SK-N-SH treated with all-trans-retinoic acid at 6 μM for 48 hours (cell line): ENCODE measurements at regions not wholly inside any gene's neighbourhood (a gene's known extent, or its start where the extent isn't known, plus 50 kb on each side); places are given as distances from the start of the nearest gene placed in this dataset.

Experiments
- GLIS3 ChIP-seq: fragments of 250-450 bp; sonication (Bioruptor Pico); IDR thresholded peaks from 2 replicates; pipeline ENCODE4 v1.5.0; 2020; ENCODE audit warnings: mild to moderate bottlenecking, moderate library complexity
- TCF4 ChIP-seq: fragments of 250-450 bp; sonication (Bioruptor Pico); IDR thresholded peaks from 2 replicates; pipeline ENCODE4 v1.8.0; 2021; ENCODE audit warnings: mild to moderate bottlenecking, moderate library complexity, borderline replicate concordance
- TOX ChIP-seq: fragments of 250-450 bp; sonication (Bioruptor Pico); IDR thresholded peaks from 2 replicates; pipeline ENCODE4 v1.8.0; 2021; ENCODE audit warnings: mild to moderate bottlenecking, moderate library complexity, borderline replicate concordance
- ZNF565 ChIP-seq: fragments of 450-650 bp; formaldehyde crosslinking; conservative IDR thresholded peaks from 2 replicates; pipeline ENCODE4 v1.5.0; 2020; ENCODE audit warnings: low read depth, mild to moderate bottlenecking, moderate library complexity

DNA sequence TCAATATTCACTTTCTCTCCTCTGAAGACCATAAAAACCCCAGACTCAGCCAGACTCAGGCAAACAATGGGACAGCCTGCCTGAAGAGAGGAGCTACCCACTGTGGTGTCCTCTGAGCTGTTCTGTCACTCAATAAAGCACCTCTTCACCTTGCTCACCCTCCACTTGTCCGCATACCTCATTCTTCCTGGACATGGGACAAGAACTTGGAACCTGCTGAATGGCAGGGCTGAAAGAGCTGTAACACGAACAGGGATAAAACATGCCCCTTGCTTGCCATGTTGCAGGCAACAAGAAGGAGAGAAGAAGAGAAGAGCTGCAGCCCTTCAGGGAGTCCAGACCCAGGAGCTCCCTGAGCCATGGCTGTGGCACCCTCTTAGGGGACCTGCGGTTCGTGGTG, 86.8 kb upstream of the SEMA6A start:
- TF ChIP-seq GLIS3 (CRISPR knock-in tag), result no peak
- TF ChIP-seq TCF4 (CRISPR knock-in tag), result no peak
- no peak for TF ChIP-seq TOX (CRISPR knock-in tag)
- no peak for TF ChIP-seq ZNF565
